ENCODE measurements at regions not wholly inside any gene's neighbourhood (a gene's known extent, or its start where the extent isn't known, plus 50 kb on each side); places are given as distances from the start of the nearest gene placed in this dataset.

- Histone ChIP-seq H3K27me3 (ENCODE audit: insufficient read depth, low read length) (no peaks in the 10 kb centered on the region), H3K4me1 (ENCODE audit: insufficient read depth, low read length) (peaks cover 5% of the 10 kb centered on the region; the same call in 1 of the 2 replicates), H3K4me2 (ENCODE audit: insufficient read depth, insufficient read length, low read length) (no peak overlapping the region), H3K23me2 (ENCODE audit: insufficient read length, low read depth, low read length, poor library complexity, severe bottlenecking) (no peaks in the 10 kb centered on the region), H3K9me3 (ENCODE audit: control insufficient read depth, low read depth, low read length) (no peaks in the 10 kb centered on the region), H2BK20ac (ENCODE audit: low read depth, low read length, poor library complexity, severe bottlenecking) (no peak overlapping the region), H3K56ac (ENCODE audit: insufficient read length, low read depth, low read length) (no peak overlapping the region), H2AK5ac (ENCODE audit: insufficient read length, low read length) (no peak overlapping the region), H3K14ac (ENCODE audit: insufficient read depth, low read length) (no peak overlapping the region), H3K23ac (ENCODE audit: insufficient read length, low read depth, low read length) (no peak overlapping the region), H3T11ph (ENCODE audit: low read length) (no peak overlapping the region), H2BK120ac (ENCODE audit: low read depth, low read length, poor library complexity, severe bottlenecking) (no peak overlapping the region), H4K20me1 (ENCODE audit: control insufficient read depth, insufficient read depth, insufficient read length) (no peaks in the 10 kb centered on the region), H3K9ac (ENCODE audit: extremely low read depth, insufficient read length, low read length) (no peak overlapping the region), H2BK15ac (ENCODE audit: low read depth, low read length) (no peak overlapping the region), H3K18ac (ENCODE audit: insufficient read length, low read depth, low read length) (no peak overlapping the region), H4K5ac (ENCODE audit: insufficient read length, low read depth, low read length) (no peak overlapping the region), H3K27ac (ENCODE audit: insufficient read length, low read depth, low read length) (no peak overlapping the region), H3K4ac (ENCODE audit: low read depth, low read length) (no peak overlapping the region), H3K79me1 (ENCODE audit: insufficient read depth, low read depth, low read length, poor library complexity, severe bottlenecking) (no peaks in the 10 kb centered on the region), H4K91ac (ENCODE audit: insufficient read length, low read depth, low read length) (no peak overlapping the region), H2BK5ac (ENCODE audit: insufficient read length, low read length) (no peak overlapping the region), H2AFZ (ENCODE audit: low read length) (no peak overlapping the region), H3K79me2 (ENCODE audit: insufficient read depth, low read length) (no peaks in the 10 kb centered on the region), H2BK12ac (ENCODE audit: insufficient read length, low read depth, low read length) (no peak overlapping the region), H4K8ac (replicated peaks; ENCODE audit: insufficient read length, low read depth, low read length) (no peak overlapping the region)
- Mint-ChIP-seq H3K36me3 (ENCODE audit: insufficient read depth in 1 of 3, low read depth in 3 of 3) (no peaks in the 10 kb centered on the region), H3K4me1 (peaks cover 37 to 48% of the 10 kb centered on the region in 2 experiments), H3K4me3 (no peak overlapping the region), H3K27me3 (ENCODE audit: low read depth) (no peaks in the 10 kb centered on the region), H3K27ac (no peak overlapping the region), H3K9me3 (no peaks in the 10 kb centered on the region)
- no peak for DNase-seq
- no peak for TF ChIP-seq CTCF (conservative IDR thresholded peaks at IDR 0.05)
- WGBS (ENCODE audit: extremely low coverage, insufficient read length, low lambda C conversion rate): no CpG with 5 or more reads among the region's 3 CpGs
These were observed 66.6 kb downstream of the LLPH start for GRCh38 chr12:66063916-66064315.

Measured in H9 (cell line).